HL-60 (cell line): ENCODE measurements at regions not wholly inside any gene's neighbourhood (a gene's known extent, or its start where the extent isn't known, plus 50 kb on each side); places are given as distances from the start of the nearest gene placed in this dataset.

Source experiments
- GABPA ChIP-seq: IDR thresholded peaks from 2 replicates; pipeline ENCODE4 v1.6.1; 2012; ENCODE audit warnings: low read depth
- POLR2AphosphoS5 ChIP-seq: IDR thresholded peaks from 2 replicates; pipeline ENCODE4 v1.6.1; 2012; ENCODE audit warnings: low read depth
- TF ChIP-seq, protein P1 (sequence below): IDR thresholded peaks from one replicate; pipeline ENCODE4 v1.5.1; 2011; ENCODE audit warnings: low read length, control low read depth, inconsistent platforms; ENCODE audit not compliant: insufficient read depth

DNA sequence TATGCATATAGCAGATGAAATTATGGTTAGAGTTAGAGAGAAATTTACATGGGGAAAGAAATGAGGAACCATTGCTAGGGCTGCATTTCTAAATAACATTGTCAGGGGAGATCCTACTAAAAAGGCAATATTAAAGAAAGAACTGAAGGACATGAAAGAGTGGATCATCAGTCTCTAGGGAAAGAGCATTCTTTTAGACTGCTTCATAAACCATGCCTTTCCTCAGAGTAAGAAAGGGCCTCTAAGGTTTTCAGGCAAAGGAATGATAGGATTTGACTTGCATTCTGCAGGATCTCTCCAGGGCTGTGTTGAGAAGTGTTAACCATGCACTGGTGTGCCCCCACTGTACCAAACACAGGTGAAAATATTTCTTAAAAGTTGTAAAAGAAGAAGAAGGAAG lies 385.4 kb upstream of the MAD2L1 start:
- TF ChIP-seq POLR2AphosphoS5 (no peak), GABPA (no peak)
- TF ChIP-seq, protein P1, sequence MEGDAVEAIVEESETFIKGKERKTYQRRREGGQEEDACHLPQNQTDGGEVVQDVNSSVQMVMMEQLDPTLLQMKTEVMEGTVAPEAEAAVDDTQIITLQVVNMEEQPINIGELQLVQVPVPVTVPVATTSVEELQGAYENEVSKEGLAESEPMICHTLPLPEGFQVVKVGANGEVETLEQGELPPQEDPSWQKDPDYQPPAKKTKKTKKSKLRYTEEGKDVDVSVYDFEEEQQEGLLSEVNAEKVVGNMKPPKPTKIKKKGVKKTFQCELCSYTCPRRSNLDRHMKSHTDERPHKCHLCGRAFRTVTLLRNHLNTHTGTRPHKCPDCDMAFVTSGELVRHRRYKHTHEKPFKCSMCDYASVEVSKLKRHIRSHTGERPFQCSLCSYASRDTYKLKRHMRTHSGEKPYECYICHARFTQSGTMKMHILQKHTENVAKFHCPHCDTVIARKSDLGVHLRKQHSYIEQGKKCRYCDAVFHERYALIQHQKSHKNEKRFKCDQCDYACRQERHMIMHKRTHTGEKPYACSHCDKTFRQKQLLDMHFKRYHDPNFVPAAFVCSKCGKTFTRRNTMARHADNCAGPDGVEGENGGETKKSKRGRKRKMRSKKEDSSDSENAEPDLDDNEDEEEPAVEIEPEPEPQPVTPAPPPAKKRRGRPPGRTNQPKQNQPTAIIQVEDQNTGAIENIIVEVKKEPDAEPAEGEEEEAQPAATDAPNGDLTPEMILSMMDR: no peak
